Naive thymus-derived CD4-positive, alpha-beta T cell (primary cell): ENCODE measurements at regions not wholly inside any gene's neighbourhood (a gene's known extent, or its start where the extent isn't known, plus 50 kb on each side); places are given as distances from the start of the nearest gene placed in this dataset.

Experiments used
- ATAC-seq: fragments of 150-1000 bp; cut with Tn5 transposase; 2 replicates; pipeline ENCODE4 v1.10.0; 2021; ENCODE audit warnings: mild to moderate bottlenecking, moderate library complexity
- CTCF ChIA-PET: fragments of 350-600 bp; sonication (Branson Sonifier 250); formaldehyde crosslinking; loops from one replicate; lab custom pipeline; 2021; ENCODE audit warnings: antibody characterized with exemption; lab: Charles Lee
- POLR2A ChIA-PET: fragments of 350-600 bp; sonication (Branson Sonifier 250); formaldehyde crosslinking; loops from one replicate; lab custom pipeline; 2021; ENCODE audit warnings: antibody characterized with exemption, inconsistent platforms; lab: Charles Lee
- DNase-seq, 9 donors: peaks; one replicate each; pipeline versions ENCODE4 v3.0.0 to v3.0.0-alpha.2; 2020 to 2022; ENCODE audit warnings: mixed read lengths in 1 of 9
- H3K27ac ChIP-seq: one replicate; pipeline ENCODE4 v1.7.0; 2013; ENCODE audit warnings: mild to moderate bottlenecking, low read depth, low read length, moderate library complexity
- H3K27me3 ChIP-seq, 2 donors: one replicate each; pipeline ENCODE4 v1.7.0; 2013; ENCODE audit warnings: low read length in 2 of 2, mild to moderate bottlenecking in 2 of 2, moderate library complexity in 2 of 2; ENCODE audit not compliant: control insufficient read depth in 2 of 2, insufficient read depth in 2 of 2
- H3K36me3 ChIP-seq, 3 experiments: 1 replicate in 2 of 3; 2 replicates in 1 of 3; pipeline ENCODE4 v1.7.0; 2013; ENCODE audit warnings: low read length in 3 of 3, mild to moderate bottlenecking in 3 of 3, moderate library complexity in 1 of 3; ENCODE audit not compliant: insufficient read depth in 3 of 3, control insufficient read depth in 2 of 3
- H3K4me1 ChIP-seq, 2 donors: one replicate each; pipeline ENCODE4 v1.7.0; 2013; ENCODE audit warnings: low read length in 2 of 2, mild to moderate bottlenecking in 2 of 2, moderate library complexity in 1 of 2; ENCODE audit not compliant: control insufficient read depth in 2 of 2, insufficient read depth in 2 of 2
- H3K4me3 ChIP-seq: 2 replicates; pipeline ENCODE4 v1.7.0; 2013; ENCODE audit warnings: mild to moderate bottlenecking, low read length
- H3K9me3 ChIP-seq, 3 experiments: 1 replicate in 2 of 3; 2 replicates in 1 of 3; pipeline ENCODE4 v1.7.0; 2013; ENCODE audit warnings: low read length in 3 of 3; ENCODE audit not compliant: control insufficient read depth in 2 of 3
- H3K27ac Mint-ChIP-seq, 9 donors: one replicate each; pipeline ENCODE4 v1.8.0; 2020 to 2022; ENCODE audit warnings: mixed read lengths in 9 of 9, mild to moderate bottlenecking in 8 of 9, moderate library complexity in 5 of 9, inconsistent platforms in 2 of 9
- H3K27me3 Mint-ChIP-seq, 5 donors: one replicate each; pipeline ENCODE4 v1.8.0; 2021 to 2022; ENCODE audit warnings: mixed read lengths in 5 of 5, mild to moderate bottlenecking in 1 of 5
- H3K36me3 Mint-ChIP-seq, 5 donors: one replicate each; pipeline ENCODE4 v1.8.0; 2020 to 2022; ENCODE audit warnings: mixed read lengths in 5 of 5, mild to moderate bottlenecking in 3 of 5, inconsistent platforms in 1 of 5
- H3K4me1 Mint-ChIP-seq, 7 donors: one replicate each; pipeline ENCODE4 v1.8.0; 2020 to 2022; ENCODE audit warnings: mixed read lengths in 7 of 7, mild to moderate bottlenecking in 3 of 7, inconsistent platforms in 1 of 7
- H3K4me3 Mint-ChIP-seq, 10 donors: one replicate each; pipeline ENCODE4 v1.8.0; 2020 to 2022; ENCODE audit warnings: mild to moderate bottlenecking in 10 of 10, mixed read lengths in 10 of 10, moderate library complexity in 6 of 10, inconsistent platforms in 2 of 10
- H3K9me3 Mint-ChIP-seq, 11 donors: one replicate each; pipeline ENCODE4 v1.8.0; 2020 to 2022; ENCODE audit warnings: mixed read lengths in 11 of 11, mild to moderate bottlenecking in 4 of 11, inconsistent platforms in 1 of 11, moderate library complexity in 1 of 11
- intact Hi-C, 2 donors: fragments of 100-400 bp; cut with micrococcal nuclease; formaldehyde crosslinking; loops; one replicate each; pipeline ENCODE4 v1.15.1; 2023

GRCh38 chr13:74868049-74868448, 613.9 kb downstream of the TBC1D4 start:
- no peaks in the 10 kb centered on the region for H3K4me1 Mint-ChIP-seq
- POLR2A ChIA-PET: no interaction called here
- intact Hi-C loops: no loop called here

GRCh38 chr13:74867460-74867859, 614.5 kb downstream of the TBC1D4 start:
- no peaks in the 10 kb centered on the region for H3K27me3 ChIP-seq
- intact Hi-C loops: no loop called here
- no peaks in the 10 kb centered on the region for H3K4me1 ChIP-seq
- H3K27me3 Mint-ChIP-seq: peaks cover 0 to 18% (median 8%) of the 10 kb centered on the region in 5 donors
- no peak for DNase-seq
- H3K9me3 ChIP-seq: no peaks in the 10 kb centered on the region
- ChIA-PET POLR2A (no interaction called here), CTCF (no interaction called here)
- peaks cover 0 to 5% (median 0%) of the 10 kb centered on the region in 5 donors for H3K36me3 Mint-ChIP-seq
- H3K4me1 Mint-ChIP-seq: no peaks in the 10 kb centered on the region
- no peak overlapping the region for H3K27ac Mint-ChIP-seq
- H3K36me3 ChIP-seq: no peaks in the 10 kb centered on the region
- no peak overlapping the region for H3K4me3 ChIP-seq
- no peak for ATAC-seq
- no peak overlapping the region for H3K4me3 Mint-ChIP-seq
- no peak overlapping the region for H3K27ac ChIP-seq
- peaks cover 0 to 25% (median 7%) of the 10 kb centered on the region in 11 donors for H3K9me3 Mint-ChIP-seq

More at GRCh38 chr13:74868049-74868448, 613.9 kb downstream of the TBC1D4 start:
- no peaks in the 10 kb centered on the region for H3K36me3 ChIP-seq
- DNase-seq (no peak), ATAC-seq (no peak)
- Mint-ChIP-seq H3K4me3 (no peak overlapping the region), H3K9me3 (peaks cover 0 to 27% (median 7%) of the 10 kb centered on the region in 11 donors), H3K27me3 (peaks cover 0 to 20% (median 7%) of the 10 kb centered on the region in 5 donors), H3K36me3 (peaks cover 0 to 5% (median 0%) of the 10 kb centered on the region in 5 donors), H3K27ac (no peak overlapping the region)
- no peaks in the 10 kb centered on the region for H3K27me3 ChIP-seq
- no peak overlapping the region for H3K4me3 ChIP-seq
- H3K4me1 ChIP-seq: no peaks in the 10 kb centered on the region
- CTCF ChIA-PET: no interaction called here
- no peaks in the 10 kb centered on the region for H3K9me3 ChIP-seq
- H3K27ac ChIP-seq: no peak overlapping the region

- ChIA-PET POLR2A (no interaction called here), CTCF (interaction anchor here (0.7 kb wide), 1 partner anchor 9 kb away, joined by 4 read pairs; no protein-coding TSS in a partner anchor)
- no peaks in the 10 kb centered on the region for H3K4me1 ChIP-seq
- no peak overlapping the region for H3K27ac ChIP-seq
- no peaks in the 10 kb centered on the region for H3K4me1 Mint-ChIP-seq
- no peaks in the 10 kb centered on the region for H3K9me3 ChIP-seq
- intact Hi-C loops: no loop called here
- H3K27me3 Mint-ChIP-seq: peaks cover 0 to 20% (median 11%) of the 10 kb centered on the region in 5 donors
- no peak overlapping the region for H3K4me3 ChIP-seq
- DNase-seq: no peak
- H3K4me3 Mint-ChIP-seq: no peak overlapping the region
- no peaks in the 10 kb centered on the region for H3K36me3 ChIP-seq
- no peak overlapping the region for H3K27ac Mint-ChIP-seq
- peaks cover 0 to 5% (median 0%) of the 10 kb centered on the region in 5 donors for H3K36me3 Mint-ChIP-seq
- ATAC-seq: no peak
- H3K9me3 Mint-ChIP-seq: peaks cover 0 to 25% (median 7%) of the 10 kb centered on the region in 11 donors
- H3K27me3 ChIP-seq: no peaks in the 10 kb centered on the region
These were observed 615.9 kb downstream of the TBC1D4 start for GRCh38 chr13:74866101-74866500.

- H3K27ac ChIP-seq: no peak overlapping the region
- POLR2A ChIA-PET: no interaction called here
- Mint-ChIP-seq H3K4me1 (no peaks in the 10 kb centered on the region), H3K27ac (no peak overlapping the region), H3K36me3 (peaks cover 0 to 5% (median 0%) of the 10 kb centered on the region in 5 donors), H3K9me3 (peaks cover 0 to 25% (median 7%) of the 10 kb centered on the region in 11 donors), H3K4me3 (no peak overlapping the region), H3K27me3 (peaks cover 0 to 20% (median 11%) of the 10 kb centered on the region in 5 donors)
- no peaks in the 10 kb centered on the region for H3K36me3 ChIP-seq
- ATAC-seq (no peak), DNase-seq (no peak)
- no peaks in the 10 kb centered on the region for H3K9me3 ChIP-seq
- CTCF ChIA-PET: no interaction called here
- H3K4me1 ChIP-seq: no peaks in the 10 kb centered on the region
- H3K4me3 ChIP-seq: no peak overlapping the region
- intact Hi-C loops: no loop called here
- H3K27me3 ChIP-seq: no peaks in the 10 kb centered on the region
These were observed 616.3 kb downstream of the TBC1D4 start for GRCh38 chr13:74865656-74866055.

- no peaks in the 10 kb centered on the region for H3K4me1 Mint-ChIP-seq
- H3K36me3 Mint-ChIP-seq: no peaks in the 10 kb centered on the region
- no peaks in the 10 kb centered on the region for H3K4me1 ChIP-seq
- H3K9me3 ChIP-seq: no peaks in the 10 kb centered on the region
- H3K27ac Mint-ChIP-seq: no peak overlapping the region
- H3K4me3 Mint-ChIP-seq: no peak overlapping the region
- no peak overlapping the region for H3K27ac ChIP-seq
- ATAC-seq (no peak), DNase-seq (no peak)
- peaks cover 0 to 22% (median 5%) of the 10 kb centered on the region in 11 donors for H3K9me3 Mint-ChIP-seq
- peaks cover 0 to 31% (median 11%) of the 10 kb centered on the region in 5 donors for H3K27me3 Mint-ChIP-seq
- no peak overlapping the region for H3K4me3 ChIP-seq
- no peaks in the 10 kb centered on the region for H3K27me3 ChIP-seq
- ChIA-PET POLR2A (interaction anchor here (0.8 kb wide), 1 partner anchor 443 kb away, joined by 3 read pairs; no protein-coding TSS in a partner anchor), CTCF (no interaction called here)
- H3K36me3 ChIP-seq: no peaks in the 10 kb centered on the region
- intact Hi-C loops: no loop called here
These were observed 621.2 kb downstream of the TBC1D4 start for GRCh38 chr13:74860789-74861188.

- Mint-ChIP-seq H3K4me1 (no peaks in the 10 kb centered on the region), H3K36me3 (no peaks in the 10 kb centered on the region), H3K4me3 (no peak overlapping the region), H3K27me3 (peaks cover 0 to 14% (median 9%) of the 10 kb centered on the region in 5 donors), H3K9me3 (peaks cover 0 to 14% (median 3%) of the 10 kb centered on the region in 11 donors), H3K27ac (no peak overlapping the region)
- DNase-seq (no peak), ATAC-seq (no peak)
- H3K4me1 ChIP-seq: no peaks in the 10 kb centered on the region
- no peak overlapping the region for H3K4me3 ChIP-seq
- intact Hi-C loops: no loop called here
- H3K36me3 ChIP-seq: no peaks in the 10 kb centered on the region
- no peaks in the 10 kb centered on the region for H3K27me3 ChIP-seq
- H3K27ac ChIP-seq: no peak overlapping the region
- no peaks in the 10 kb centered on the region for H3K9me3 ChIP-seq
- CTCF ChIA-PET: no interaction called here
- POLR2A ChIA-PET: no interaction called here
These were observed 631.1 kb downstream of the TBC1D4 start for GRCh38 chr13:74850893-74851292.

GRCh38 chr13:74847966-74848365, 634.0 kb downstream of the TBC1D4 start:
- ChIA-PET POLR2A (no interaction called here), CTCF (no interaction called here)
- Mint-ChIP-seq H3K36me3 (no peaks in the 10 kb centered on the region), H3K27me3 (peaks cover 0 to 18% (median 16%) of the 10 kb centered on the region in 5 donors), H3K27ac (no peak overlapping the region), H3K9me3 (peaks cover 0 to 6% (median 2%) of the 10 kb centered on the region in 11 donors), H3K4me3 (no peak overlapping the region), H3K4me1 (no peaks in the 10 kb centered on the region)
- Histone ChIP-seq H3K27me3 (no peaks in the 10 kb centered on the region), H3K4me1 (no peaks in the 10 kb centered on the region), H3K4me3 (no peak overlapping the region), H3K9me3 (no peaks in the 10 kb centered on the region), H3K27ac (no peak overlapping the region), H3K36me3 (no peaks in the 10 kb centered on the region)
- no peak for ATAC-seq
- no peak for DNase-seq
- intact Hi-C loops: no loop called here
